Kidney (tissue), 13 donors: ENCODE measurements at regions not wholly inside any gene's neighbourhood (a gene's known extent, or its start where the extent isn't known, plus 50 kb on each side); places are given as distances from the start of the nearest gene placed in this dataset.

Experiments used
- DNase-seq, 5 donors: peaks; one replicate each; pipeline ENCODE4 v3.0.0-alpha.2; 2013 to 2020
- FAIRE-seq: peaks from 2 replicates; lab custom pipeline; 2012; peaks lifted over from hg19 to GRCh38; lab: Jason Lieb, UNC
- H3K27ac ChIP-seq, 2 donors: one replicate each; pipeline ENCODE4 v1.7.0; 2013; ENCODE audit warnings: low read depth in 2 of 2, low read length in 2 of 2, inconsistent platforms in 1 of 2
- H3K27me3 ChIP-seq: one replicate; pipeline ENCODE4 v1.7.1; 2013; ENCODE audit warnings: low read length, inconsistent platforms; ENCODE audit not compliant: control insufficient read depth, insufficient read depth
- H3K36me3 ChIP-seq, 3 donors: one replicate each; pipeline versions ENCODE4 v1.7.0 to v1.7.1; 2013; ENCODE audit warnings: low read length in 3 of 3, control low read depth in 1 of 3, inconsistent platforms in 1 of 3; ENCODE audit not compliant: insufficient read depth in 3 of 3, control insufficient read depth in 2 of 3
- H3K4me1 ChIP-seq, 3 donors: one replicate each; pipeline versions ENCODE4 v1.7.0 to v1.7.1; 2013; ENCODE audit warnings: low read length in 3 of 3, inconsistent platforms in 1 of 3, low read depth in 1 of 3; ENCODE audit not compliant: control insufficient read depth in 2 of 3, insufficient read depth in 2 of 3
- H3K4me3 ChIP-seq, 3 donors: one replicate each; pipeline versions ENCODE4 v1.7.0 to v1.8.1; 2013; ENCODE audit warnings: low read length in 3 of 3, control low read depth in 1 of 3, inconsistent platforms in 1 of 3
- H3K9ac ChIP-seq, 3 donors: one replicate each; pipeline versions ENCODE4 v1.7.0 to v1.7.1; 2013; ENCODE audit warnings: low read length in 3 of 3, control low read depth in 1 of 3, inconsistent platforms in 1 of 3
- H3K9me3 ChIP-seq, 3 donors: one replicate each; pipeline versions ENCODE4 v1.7.0 to v1.7.1; 2013; ENCODE audit warnings: low read length in 3 of 3, control low read depth in 1 of 3, inconsistent platforms in 1 of 3; ENCODE audit not compliant: control insufficient read depth in 2 of 3, insufficient read depth in 1 of 3
- CTCF ChIP-seq: IDR thresholded peaks from 3 replicates; pipeline ENCODE4 v1.5.1; 2012; ENCODE audit warnings: mild to moderate bottlenecking, moderate library complexity, borderline replicate concordance; ENCODE audit not compliant: insufficient read depth; ENCODE audit errors: extremely low read depth
- intact Hi-C: fragments of 100-400 bp; cut with DNase I; formaldehyde crosslinking; loops from one replicate; pipeline ENCODE4 v1.11.1; 2022
- donor health status: control.
- donor health status: control.
- donor health status: control.
- donor health status: control.
- donor health status: control.
- donor health status: DM: yes; HTN: yes; CAD: no.
- donor health status: Normal renal cell carcinoma (clear cell type).

GRCh38 chrX:118893923-118894322, 70.3 kb downstream of the ZCCHC12 start:
- Histone ChIP-seq H3K4me1 (no peaks in the 10 kb centered on the region), H3K9me3 (no peaks in the 10 kb centered on the region), H3K4me3 (no peak overlapping the region), H3K9ac (no peak overlapping the region), H3K27ac (no peak overlapping the region), H3K27me3 (no peaks in the 10 kb centered on the region), H3K36me3 (no peaks in the 10 kb centered on the region)
- DNase-seq (no peak), FAIRE-seq (no peak)
- TF ChIP-seq CTCF, result no peak
- intact Hi-C loops, result no loop called here

GRCh38 chrX:118901991-118902390, 72.4 kb upstream of the LONRF3 start:
- no peak for TF ChIP-seq CTCF
- H3K27me3 ChIP-seq, result no peaks in the 10 kb centered on the region

GRCh38 chrX:118904218-118904617, 70.2 kb upstream of the LONRF3 start:
- no peak for TF ChIP-seq CTCF
- H3K9ac ChIP-seq, result no peak overlapping the region
- intact Hi-C loops, result no loop called here
- H3K4me1 ChIP-seq, result no peaks in the 10 kb centered on the region
- FAIRE-seq, result no peak
- no peaks in the 10 kb centered on the region for H3K36me3 ChIP-seq
- no peak for DNase-seq
- H3K4me3 ChIP-seq, result no peak overlapping the region
- H3K27me3 ChIP-seq, result no peaks in the 10 kb centered on the region
- H3K9me3 ChIP-seq, result no peaks in the 10 kb centered on the region
- H3K27ac ChIP-seq, result no peak overlapping the region

More at GRCh38 chrX:118901991-118902390, 72.4 kb upstream of the LONRF3 start:
- Histone ChIP-seq H3K4me1 (no peaks in the 10 kb centered on the region), H3K9me3 (no peaks in the 10 kb centered on the region), H3K27ac (no peak overlapping the region), H3K4me3 (no peak overlapping the region), H3K9ac (no peak overlapping the region), H3K36me3 (no peaks in the 10 kb centered on the region)
- no peak for DNase-seq
- FAIRE-seq, result no peak
- intact Hi-C loops, result no loop called here

GRCh38 chrX:118904664-118905063, 69.8 kb upstream of the LONRF3 start:
- H3K36me3 ChIP-seq, result no peaks in the 10 kb centered on the region
- H3K9ac ChIP-seq, result no peak overlapping the region
- H3K4me3 ChIP-seq, result no peak overlapping the region
- no peaks in the 10 kb centered on the region for H3K27me3 ChIP-seq
- no peaks in the 10 kb centered on the region for H3K4me1 ChIP-seq
- FAIRE-seq, result no peak
- no peaks in the 10 kb centered on the region for H3K9me3 ChIP-seq
- no peak for DNase-seq
- TF ChIP-seq CTCF, result no peak
- no peak overlapping the region for H3K27ac ChIP-seq
- intact Hi-C loops, result no loop called here
